Activated T-cell treated with anti-CD3 and anti-CD28 coated beads for 48 hours (primary cell): ENCODE measurements at regions not wholly inside any gene's neighbourhood (a gene's known extent, or its start where the extent isn't known, plus 50 kb on each side); places are given as distances from the start of the nearest gene placed in this dataset.

Experiments
- DNase-seq: peaks from one replicate; pipeline ENCODE4 v3.0.0-alpha.2; 2020; ENCODE audit warnings: low read depth

GRCh38 chr4:184575306-184575705 lies 73.9 kb downstream of the CASP3 start:
- no peak for DNase-seq

- DNase-seq: no peak
Observed at GRCh38 chr4:184574861-184575260, 74.4 kb downstream of the CASP3 start.

DNA sequence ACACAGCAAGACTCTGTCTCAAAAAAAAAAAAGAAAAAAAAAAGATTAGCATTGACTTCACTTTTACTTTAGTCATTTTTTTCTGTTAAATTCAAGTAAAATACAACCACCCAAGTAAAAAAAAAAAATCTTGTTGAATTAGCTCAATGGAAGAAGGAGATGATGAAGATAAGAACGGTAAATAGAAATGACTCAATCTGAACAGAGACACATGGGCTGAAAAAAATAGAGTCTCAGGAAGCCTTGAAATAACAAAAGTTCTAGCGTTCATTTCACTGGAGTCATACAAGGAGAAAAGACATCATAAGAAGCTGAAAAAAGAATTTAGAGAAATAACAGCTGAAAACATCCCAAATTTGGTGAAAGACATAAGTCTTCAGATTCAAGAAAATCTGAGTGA lies 75.5 kb downstream of the CASP3 start:
- no peak for DNase-seq

- no peak for DNase-seq
Observed at GRCh38 chr4:184568770-184569169, 80.5 kb downstream of the CASP3 start.

- no peak for DNase-seq
Observed at GRCh38 chr4:184563621-184564020, 85.6 kb downstream of the CASP3 start.

- DNase-seq: no peak
Observed at GRCh38 chr4:184558996-184559395, 84.6 kb upstream of the IRF2 start.

DNA sequence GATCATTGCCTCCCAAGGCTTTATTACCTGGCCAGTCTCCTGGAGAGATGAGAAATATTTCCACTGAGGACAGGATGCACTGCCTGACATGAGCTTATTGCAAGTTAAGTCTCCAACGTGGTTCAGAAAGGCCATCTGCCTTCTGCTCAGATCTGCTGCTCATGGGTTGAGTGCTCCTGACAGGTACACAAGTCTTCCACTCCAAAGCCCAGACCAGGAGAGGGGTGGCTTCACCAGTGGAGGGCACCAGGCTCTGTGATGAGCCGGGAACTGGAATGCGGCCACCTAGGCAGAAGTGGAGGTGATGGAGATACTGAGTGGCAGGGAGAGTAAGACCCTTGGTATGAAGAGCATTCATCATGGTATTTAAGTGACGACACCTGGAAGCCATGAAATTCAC lies 79.5 kb upstream of the IRF2 start:
- no peak for DNase-seq

DNA sequence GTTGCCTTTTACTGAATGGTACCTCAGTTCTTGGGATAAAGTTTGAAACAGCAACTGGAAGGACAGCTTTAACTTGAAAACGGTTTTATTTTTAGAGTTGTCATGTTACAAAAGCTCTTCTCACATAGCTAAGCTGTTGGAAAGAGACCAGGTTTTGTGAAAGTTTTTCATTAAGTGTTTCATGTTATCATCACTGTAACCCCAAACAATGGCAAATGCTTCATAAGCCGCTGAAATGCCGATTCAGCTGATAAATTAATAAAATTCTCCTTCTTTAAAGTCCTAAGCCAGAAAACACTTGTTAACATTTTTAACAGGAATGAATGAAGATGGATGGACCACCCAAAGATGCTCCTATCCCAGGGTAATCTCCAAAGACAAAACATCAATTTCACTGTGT lies 76.1 kb upstream of the IRF2 start:
- DNase-seq: no peak

DNA sequence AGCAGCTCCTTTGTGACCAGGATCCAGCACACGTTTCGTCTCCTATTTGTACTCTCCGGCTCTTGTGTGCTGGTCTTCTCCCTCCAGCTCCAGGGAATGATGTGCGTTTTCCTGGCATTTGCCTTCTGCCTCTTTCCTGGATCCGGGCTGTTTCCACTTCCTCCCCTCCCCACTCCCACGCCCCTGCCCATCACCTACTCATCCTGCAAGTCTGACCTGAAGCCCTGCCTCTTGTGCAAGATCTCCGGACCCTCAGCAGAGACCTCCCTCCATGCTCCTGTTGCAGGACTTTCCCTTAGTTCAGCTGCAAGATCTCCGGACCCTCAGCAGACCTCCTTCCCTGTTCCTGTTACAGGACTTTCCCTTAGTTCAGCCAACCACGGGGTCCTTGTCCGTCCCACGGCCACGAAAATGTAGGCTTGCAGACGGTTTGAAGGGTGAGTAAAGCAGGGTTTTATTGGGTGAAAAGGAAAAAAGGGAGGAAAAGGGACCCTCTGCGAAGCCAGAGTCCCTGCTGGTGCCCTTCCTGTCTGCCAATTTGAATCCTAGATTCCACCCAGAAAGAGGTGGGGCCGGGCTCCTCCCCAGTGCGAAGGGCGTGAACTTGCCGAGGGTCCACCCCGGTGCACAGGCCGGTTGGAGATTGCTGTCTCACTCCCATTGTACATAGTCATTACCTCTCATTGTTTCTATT lies 74.4 kb upstream of the IRF2 start:
- no peak for DNase-seq

- DNase-seq: no peak
Observed at GRCh38 chr4:184548316-184548647, 73.9 kb upstream of the IRF2 start.

DNA sequence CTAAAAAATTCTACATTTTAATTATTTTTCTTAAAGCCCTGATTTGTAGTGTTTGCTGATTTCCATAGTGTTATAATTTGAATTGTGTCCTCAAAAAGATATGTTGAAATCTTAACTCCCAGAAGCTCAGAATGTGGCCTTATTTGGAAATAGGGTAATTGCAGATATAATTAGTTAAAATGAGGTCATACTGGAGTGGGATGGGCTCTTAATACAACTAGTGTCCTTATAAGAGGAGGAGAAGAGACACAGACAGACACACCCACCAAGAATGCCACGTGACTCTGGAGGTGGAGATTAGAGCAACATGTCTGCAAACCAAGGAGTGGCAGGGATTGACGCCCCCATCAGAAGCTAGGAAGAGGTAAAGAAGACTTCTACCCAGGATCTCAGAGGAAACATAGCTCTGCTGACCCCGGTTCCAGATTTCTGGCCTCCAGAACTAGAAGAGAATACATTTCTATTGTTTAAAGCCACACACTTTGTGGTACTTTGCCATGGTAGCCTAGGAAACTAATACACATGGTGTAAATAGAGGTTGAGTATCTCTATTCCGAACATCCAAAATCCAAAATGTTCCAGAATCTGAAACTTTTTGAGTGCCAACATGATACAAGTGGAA lies 70.5 kb upstream of the IRF2 start:
- no peak for DNase-seq

GRCh38 chr4:184541907-184542306 lies 67.6 kb upstream of the IRF2 start:
- no peak for DNase-seq

- DNase-seq: no peak
Observed at GRCh38 chr4:184540307-184540706, 66.0 kb upstream of the IRF2 start.

DNA sequence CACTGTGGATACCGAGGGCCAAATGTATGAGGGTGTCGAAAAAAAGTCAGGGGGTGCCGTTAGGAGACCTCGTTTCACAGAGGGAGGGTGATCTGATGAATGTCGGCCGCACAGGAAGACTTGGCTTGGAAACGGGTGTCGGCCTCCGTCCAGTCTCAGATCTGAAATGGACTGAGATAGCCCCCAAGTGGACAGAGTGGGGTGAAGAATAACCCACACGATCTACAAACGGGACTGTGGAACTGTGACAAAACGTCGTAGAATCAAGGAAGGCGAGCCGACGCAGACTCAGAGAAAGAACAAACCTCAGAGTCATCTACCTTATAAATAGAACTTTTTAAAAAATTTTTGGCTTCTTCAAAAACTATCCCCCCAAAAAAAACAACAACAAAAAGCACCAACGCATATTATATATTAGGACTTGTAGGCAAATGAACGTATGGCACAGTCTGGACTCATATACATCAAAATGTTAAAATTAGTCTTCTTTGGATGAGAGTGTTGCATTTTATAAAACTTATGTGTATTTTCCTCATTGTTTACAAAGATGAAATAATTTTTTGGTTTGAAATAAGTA lies 63.8 kb upstream of the IRF2 start:
- DNase-seq: peak; percentile 31

DNA sequence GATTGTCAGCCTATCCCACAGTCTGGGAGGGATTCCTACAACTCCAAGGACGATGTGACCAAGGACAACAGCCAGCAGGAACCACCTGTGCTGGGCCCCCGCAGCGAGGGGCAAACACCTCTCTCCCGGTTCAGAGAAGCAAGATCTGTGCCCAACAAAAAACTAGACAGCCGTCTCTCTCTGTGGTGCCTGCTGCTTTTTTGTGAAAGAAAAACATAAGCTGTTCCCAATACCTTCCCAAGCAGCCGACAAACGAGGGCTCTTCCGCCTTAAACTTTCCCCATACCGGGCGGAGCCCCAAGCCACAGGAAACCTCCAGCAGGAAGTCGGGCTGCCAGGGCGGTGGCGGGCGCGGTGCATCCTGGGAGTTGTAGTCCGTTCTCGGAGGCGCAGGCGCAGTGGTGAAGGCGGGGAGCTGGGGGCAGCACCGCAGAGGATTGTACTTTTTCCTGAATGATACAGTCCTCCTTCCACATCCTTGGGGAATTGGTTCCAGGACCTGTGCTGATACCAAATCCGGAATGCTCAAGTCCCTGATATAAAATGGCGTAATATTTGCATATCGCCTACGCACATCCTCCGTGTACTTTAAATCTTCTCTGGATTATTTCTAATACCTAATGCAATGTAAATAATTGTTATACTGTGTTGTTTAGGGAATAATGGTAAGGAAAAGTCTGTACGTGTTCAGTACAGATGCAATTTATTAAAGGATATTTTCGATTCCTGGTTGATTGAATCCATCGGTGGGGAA lies 63.1 kb upstream of the IRF2 start:
- peak; percentile 87 for DNase-seq

DNA sequence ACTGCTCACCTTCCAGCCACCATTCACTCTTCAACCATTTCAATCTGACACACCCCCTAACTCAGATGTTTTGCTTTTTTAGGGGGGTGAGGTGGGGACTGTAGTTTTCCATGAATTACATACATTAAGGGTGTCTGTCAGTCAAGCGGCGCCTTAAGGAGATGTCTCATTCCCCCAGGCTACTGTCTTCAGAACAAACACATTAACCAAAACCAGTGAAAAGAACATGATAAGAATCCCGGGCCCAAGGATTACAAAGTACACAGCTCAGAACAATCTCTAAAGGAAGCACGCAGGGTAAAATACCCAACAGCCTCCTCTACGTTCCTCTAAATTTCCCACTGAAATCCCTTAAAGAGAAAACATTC lies 62.5 kb upstream of the IRF2 start:
- no peak for DNase-seq

DNA sequence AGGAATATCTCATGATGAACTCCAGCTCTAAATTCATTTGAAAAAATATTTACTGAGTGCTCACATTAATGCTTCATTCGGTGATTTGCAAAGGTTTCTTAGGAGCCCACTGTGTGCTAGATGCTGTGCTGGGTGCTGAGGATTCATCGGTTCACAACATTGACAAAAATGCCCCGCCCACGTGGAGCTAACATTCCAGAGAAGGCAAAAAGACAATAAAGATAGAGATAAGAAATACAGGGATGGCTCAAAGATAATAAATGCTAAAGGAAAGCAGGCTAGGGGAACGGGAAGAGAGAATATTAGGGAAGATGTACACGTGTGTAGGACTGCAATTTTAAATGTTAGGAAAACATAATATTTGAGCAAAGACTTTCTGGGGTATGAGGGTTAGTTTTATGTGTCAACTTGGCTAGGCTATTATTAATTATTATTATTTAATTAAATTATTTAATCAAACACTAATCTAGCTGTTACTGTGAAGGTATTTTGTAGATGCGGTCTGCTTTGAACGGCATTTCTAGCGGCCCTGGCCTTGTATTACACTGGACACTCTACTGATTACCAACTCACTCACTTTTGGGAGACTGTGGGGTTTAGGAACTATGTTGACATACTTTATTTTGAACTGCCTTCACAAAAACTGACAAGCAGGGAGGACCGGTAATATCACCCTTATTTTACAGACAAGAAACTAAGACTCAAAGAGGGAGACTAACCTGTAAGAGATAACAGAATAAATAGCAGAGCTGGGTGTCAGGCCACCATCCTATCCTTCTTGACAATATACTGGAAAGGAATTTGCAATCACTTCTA lies 61.9 kb upstream of the IRF2 start:
- no peak for DNase-seq

GRCh38 chr4:184534511-184535391 lies 60.4 kb upstream of the IRF2 start:
- DNase-seq: no peak

- no peak for DNase-seq
Observed at GRCh38 chr4:184533908-184534307, 59.6 kb upstream of the IRF2 start.

- DNase-seq: no peak
Observed at GRCh38 chr4:184531008-184531407, 56.7 kb upstream of the IRF2 start.

GRCh38 chr4:184529283-184529682 lies 54.9 kb upstream of the IRF2 start:
- DNase-seq: no peak
